Neural crest cell (in vitro differentiated cells): ENCODE measurements at regions not wholly inside any gene's neighbourhood (a gene's known extent, or its start where the extent isn't known, plus 50 kb on each side); places are given as distances from the start of the nearest gene placed in this dataset.

Experiments used
- DNase-seq: peaks from one replicate; pipeline ENCODE4 v3.0.0; 2021; ENCODE audit warnings: low read depth, mixed read lengths, low spot score
- H3K27ac Mint-ChIP-seq: one replicate; pipeline ENCODE4 v1.8.0; 2021; ENCODE audit warnings: mild to moderate bottlenecking, mixed read lengths; ENCODE audit not compliant: unreplicated experiment
- H3K27me3 Mint-ChIP-seq: 2 replicates; pipeline ENCODE4 v1.8.0; 2021; ENCODE audit warnings: low read depth, mild to moderate bottlenecking, mixed read lengths
- H3K36me3 Mint-ChIP-seq: 2 replicates; pipeline ENCODE4 v1.8.0; 2021; ENCODE audit warnings: low read depth, mild to moderate bottlenecking, mixed read lengths
- H3K4me1 Mint-ChIP-seq: 2 replicates; pipeline ENCODE4 v1.8.0; 2021; ENCODE audit warnings: mixed read lengths
- H3K4me3 Mint-ChIP-seq: one replicate; pipeline ENCODE4 v1.8.0; 2021; ENCODE audit warnings: mild to moderate bottlenecking, mixed read lengths
- H3K9me3 Mint-ChIP-seq: 2 replicates; pipeline ENCODE4 v1.8.0; 2021; ENCODE audit warnings: mixed read lengths
- TF ChIP-seq, protein P1 (sequence below): fragments of 200-600 bp; sonication (generic); conservative IDR thresholded peaks from 2 replicates; pipeline ENCODE4 v1.5.0; 2021; ENCODE audit warnings: antibody characterized with exemption, mild to moderate bottlenecking

DNA sequence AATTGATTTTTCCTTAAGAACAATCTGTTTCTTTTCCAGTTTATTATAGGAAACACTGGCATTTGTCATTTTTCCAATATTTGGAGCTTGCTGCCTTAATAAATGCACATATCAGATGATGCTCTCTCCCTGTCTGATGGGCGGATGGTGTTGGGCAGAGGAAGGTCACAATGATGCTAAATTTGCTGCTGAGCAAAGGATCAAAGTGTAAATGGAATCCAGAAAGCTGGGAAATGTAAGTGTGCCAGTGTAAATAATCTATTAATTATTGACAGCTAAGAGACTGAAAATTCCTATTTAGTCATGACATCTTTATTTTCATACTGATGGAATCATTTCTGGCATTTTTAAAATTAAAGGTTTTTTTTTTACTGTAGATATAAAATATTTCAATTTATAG is 243.2 kb downstream of the PTBP2 start:
- Mint-ChIP-seq H3K27ac (no peak overlapping the region), H3K9me3 (no peaks in the 10 kb centered on the region), H3K4me3 (no peak overlapping the region), H3K36me3 (no peaks in the 10 kb centered on the region), H3K27me3 (no peaks in the 10 kb centered on the region), H3K4me1 (no peaks in the 10 kb centered on the region)
- no peak for DNase-seq
- TF ChIP-seq, protein P1, sequence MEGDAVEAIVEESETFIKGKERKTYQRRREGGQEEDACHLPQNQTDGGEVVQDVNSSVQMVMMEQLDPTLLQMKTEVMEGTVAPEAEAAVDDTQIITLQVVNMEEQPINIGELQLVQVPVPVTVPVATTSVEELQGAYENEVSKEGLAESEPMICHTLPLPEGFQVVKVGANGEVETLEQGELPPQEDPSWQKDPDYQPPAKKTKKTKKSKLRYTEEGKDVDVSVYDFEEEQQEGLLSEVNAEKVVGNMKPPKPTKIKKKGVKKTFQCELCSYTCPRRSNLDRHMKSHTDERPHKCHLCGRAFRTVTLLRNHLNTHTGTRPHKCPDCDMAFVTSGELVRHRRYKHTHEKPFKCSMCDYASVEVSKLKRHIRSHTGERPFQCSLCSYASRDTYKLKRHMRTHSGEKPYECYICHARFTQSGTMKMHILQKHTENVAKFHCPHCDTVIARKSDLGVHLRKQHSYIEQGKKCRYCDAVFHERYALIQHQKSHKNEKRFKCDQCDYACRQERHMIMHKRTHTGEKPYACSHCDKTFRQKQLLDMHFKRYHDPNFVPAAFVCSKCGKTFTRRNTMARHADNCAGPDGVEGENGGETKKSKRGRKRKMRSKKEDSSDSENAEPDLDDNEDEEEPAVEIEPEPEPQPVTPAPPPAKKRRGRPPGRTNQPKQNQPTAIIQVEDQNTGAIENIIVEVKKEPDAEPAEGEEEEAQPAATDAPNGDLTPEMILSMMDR = no peak

- H3K9me3 Mint-ChIP-seq = no peaks in the 10 kb centered on the region
- H3K4me3 Mint-ChIP-seq = no peak overlapping the region
- no peaks in the 10 kb centered on the region for H3K4me1 Mint-ChIP-seq
These were observed 245.1 kb downstream of the PTBP2 start for GRCh38 chr1:96966536-96967138.

GRCh38 chr1:96967311-96967710 is 245.7 kb downstream of the PTBP2 start:
- Mint-ChIP-seq H3K36me3 (no peaks in the 10 kb centered on the region), H3K4me1 (no peaks in the 10 kb centered on the region), H3K27me3 (no peaks in the 10 kb centered on the region), H3K27ac (no peak overlapping the region), H3K4me3 (no peak overlapping the region), H3K9me3 (no peaks in the 10 kb centered on the region)
- no peak for DNase-seq
- TF ChIP-seq, protein P1 = no peak

More at GRCh38 chr1:96966536-96967138, 245.1 kb downstream of the PTBP2 start:
- peak; percentile 83 for DNase-seq
- no peak overlapping the region for H3K27ac Mint-ChIP-seq
- no peaks in the 10 kb centered on the region for H3K27me3 Mint-ChIP-seq
- TF ChIP-seq, protein P1 = peak; percentile 94
- H3K36me3 Mint-ChIP-seq = no peaks in the 10 kb centered on the region

DNA sequence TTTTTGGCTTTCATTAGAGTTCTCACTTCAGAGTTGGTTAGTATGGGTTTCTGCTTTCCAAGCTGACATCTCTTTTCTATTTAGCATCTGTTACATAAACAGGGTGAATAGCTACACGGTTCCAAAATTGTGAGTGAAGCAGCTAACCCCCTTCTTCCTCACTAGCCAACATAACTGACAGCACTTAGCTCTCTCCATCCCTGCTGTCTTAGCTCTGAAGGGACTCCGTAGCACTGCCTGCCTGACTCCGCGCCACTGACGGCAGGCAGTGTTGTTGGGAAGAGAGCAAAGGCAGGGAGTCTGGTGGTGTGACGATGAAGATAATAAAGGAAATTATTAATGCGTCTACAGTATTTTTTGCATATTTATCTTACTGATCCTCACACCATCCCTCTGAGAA is 247.0 kb downstream of the PTBP2 start:
- H3K27ac Mint-ChIP-seq = no peak overlapping the region
- no peaks in the 10 kb centered on the region for H3K4me1 Mint-ChIP-seq
- H3K27me3 Mint-ChIP-seq = no peaks in the 10 kb centered on the region
- H3K4me3 Mint-ChIP-seq = no peak overlapping the region
- H3K36me3 Mint-ChIP-seq = no peaks in the 10 kb centered on the region
- TF ChIP-seq, protein P1 = no peak
- DNase-seq = no peak
- H3K9me3 Mint-ChIP-seq = no peaks in the 10 kb centered on the region

DNA sequence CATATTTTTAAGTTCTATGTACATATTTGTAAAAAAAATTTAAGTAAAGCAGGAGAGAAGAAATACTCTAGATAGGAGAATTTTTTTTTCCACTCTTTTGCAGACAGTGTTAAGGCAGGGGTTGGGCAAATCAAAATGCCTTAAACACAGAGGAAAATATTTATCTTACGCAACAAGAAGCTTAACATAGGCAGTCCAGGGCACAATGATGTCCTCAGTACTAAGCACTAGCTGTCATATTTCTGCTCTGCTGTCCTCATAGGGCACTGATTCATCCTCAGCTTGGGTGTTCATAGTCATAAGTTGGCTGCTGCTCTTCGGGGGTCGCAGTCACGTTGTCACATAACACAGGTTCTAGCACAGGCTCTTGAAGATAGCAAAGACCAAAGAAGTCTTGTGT is 247.4 kb downstream of the PTBP2 start:
- Mint-ChIP-seq H3K27ac (no peak overlapping the region), H3K9me3 (no peaks in the 10 kb centered on the region), H3K4me1 (no peaks in the 10 kb centered on the region), H3K36me3 (no peaks in the 10 kb centered on the region), H3K4me3 (no peak overlapping the region), H3K27me3 (no peaks in the 10 kb centered on the region)
- TF ChIP-seq, protein P1 = no peak
- DNase-seq = no peak
